K562 (cell line): ENCODE measurements at regions not wholly inside any gene's neighbourhood (a gene's known extent, or its start where the extent isn't known, plus 50 kb on each side); places are given as distances from the start of the nearest gene placed in this dataset.

Experiments
- CBX3 ChIP-seq, 2 experiments: IDR thresholded peaks; 1 replicate in 1 of 2; 2 replicates in 1 of 2; pipeline ENCODE4 v1.6.1; 2012; ENCODE audit warnings: inconsistent platforms in 2 of 2, low read length in 2 of 2, borderline replicate concordance in 1 of 2, control low read depth in 1 of 2
- FIP1L1 ChIP-seq: fragments of 200-400 bp; formaldehyde crosslinking; IDR thresholded peaks from 2 replicates; pipeline ENCODE4 v1.6.1; 2018; ENCODE audit warnings: mild to moderate bottlenecking, low read depth, low read length; ENCODE audit not compliant: poor library complexity, severe bottlenecking
- TF ChIP-seq, protein P1 (sequence below), 3 experiments: IDR thresholded peaks in 2 of 3; conservative IDR thresholded peaks in 1 of 3; 2 replicates each; pipeline ENCODE4 v1.5.1; 2011 to 2012; ENCODE audit warnings: low read length in 3 of 3, mild to moderate bottlenecking in 3 of 3, control low read depth in 2 of 3, improper control_type of control experiment in 1 of 3, inconsistent platforms in 1 of 3, low read depth in 1 of 3, mixed read lengths in 1 of 3, moderate library complexity in 1 of 3; ENCODE audit not compliant: insufficient read depth in 2 of 3

DNA sequence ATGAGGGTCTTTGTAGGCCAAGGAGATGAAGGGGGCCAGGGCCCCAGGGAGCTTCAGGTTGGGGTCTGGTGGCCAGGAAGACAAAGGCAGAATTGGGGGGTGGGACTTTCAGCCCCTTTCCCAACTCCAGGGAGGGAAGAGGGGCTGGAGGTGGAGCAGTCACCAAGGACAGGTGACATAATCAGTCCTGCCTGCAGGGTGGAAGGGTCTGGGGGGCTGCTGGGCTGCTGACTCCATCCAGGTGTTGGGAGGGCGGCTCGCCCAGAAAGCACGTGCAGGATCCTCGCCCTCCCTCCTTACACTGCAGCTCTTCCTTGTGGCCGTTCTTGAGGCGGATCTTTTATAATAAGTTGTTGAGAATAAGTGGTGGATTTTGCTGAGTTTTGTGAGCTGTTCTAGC is 1491.1 kb downstream of the TBC1D22A start:
- TF ChIP-seq, protein P1, sequence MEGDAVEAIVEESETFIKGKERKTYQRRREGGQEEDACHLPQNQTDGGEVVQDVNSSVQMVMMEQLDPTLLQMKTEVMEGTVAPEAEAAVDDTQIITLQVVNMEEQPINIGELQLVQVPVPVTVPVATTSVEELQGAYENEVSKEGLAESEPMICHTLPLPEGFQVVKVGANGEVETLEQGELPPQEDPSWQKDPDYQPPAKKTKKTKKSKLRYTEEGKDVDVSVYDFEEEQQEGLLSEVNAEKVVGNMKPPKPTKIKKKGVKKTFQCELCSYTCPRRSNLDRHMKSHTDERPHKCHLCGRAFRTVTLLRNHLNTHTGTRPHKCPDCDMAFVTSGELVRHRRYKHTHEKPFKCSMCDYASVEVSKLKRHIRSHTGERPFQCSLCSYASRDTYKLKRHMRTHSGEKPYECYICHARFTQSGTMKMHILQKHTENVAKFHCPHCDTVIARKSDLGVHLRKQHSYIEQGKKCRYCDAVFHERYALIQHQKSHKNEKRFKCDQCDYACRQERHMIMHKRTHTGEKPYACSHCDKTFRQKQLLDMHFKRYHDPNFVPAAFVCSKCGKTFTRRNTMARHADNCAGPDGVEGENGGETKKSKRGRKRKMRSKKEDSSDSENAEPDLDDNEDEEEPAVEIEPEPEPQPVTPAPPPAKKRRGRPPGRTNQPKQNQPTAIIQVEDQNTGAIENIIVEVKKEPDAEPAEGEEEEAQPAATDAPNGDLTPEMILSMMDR (IDR thresholded peaks at IDR 0.05 in 2 of 3, conservative IDR thresholded peaks at IDR 0.05 in 1 of 3; ENCODE audit: insufficient read depth in 2 of 3, low read depth in 1 of 3, low read length in 3 of 3) = no peak
- TF ChIP-seq FIP1L1 (no peak), CBX3 (IDR thresholded peaks at IDR 0.05; ENCODE audit: borderline replicate concordance in 1 of 2, low read length in 2 of 2) (no peak)
